Left lung (tissue), 4 donors: ENCODE measurements at regions not wholly inside any gene's neighbourhood (a gene's known extent, or its start where the extent isn't known, plus 50 kb on each side); places are given as distances from the start of the nearest gene placed in this dataset.

Source experiments
- ATAC-seq: fragments of 200-7000 bp; cut with Tn5 transposase; one replicate; pipeline ENCODE4 v1.9.1; 2020; ENCODE audit warnings: moderate library complexity
- DNase-seq, 4 donors: peaks; one replicate each; pipeline ENCODE4 v3.0.0-alpha.2; 2013 to 2020
- H3K27ac ChIP-seq, 2 donors: fragments of 200-600 bp; sonication (generic) in 1 of 2; one replicate each; pipeline versions ENCODE4 v1.5.0 to v1.8.0; 2020 to 2021
- H3K27me3 ChIP-seq, 2 donors: fragments of 200-600 bp; sonication (generic) in 1 of 2; one replicate each; pipeline versions ENCODE4 v1.5.0 to v1.8.0; 2020 to 2021
- H3K36me3 ChIP-seq, 2 donors: fragments of 200-600 bp; sonication (generic) in 1 of 2; one replicate each; pipeline versions ENCODE4 v1.5.0 to v1.8.0; 2020 to 2021
- H3K4me1 ChIP-seq, 2 donors: fragments of 200-600 bp; one replicate each; pipeline ENCODE4 v1.8.0; 2021
- H3K4me3 ChIP-seq, 2 donors: fragments of 200-600 bp; sonication (generic) in 1 of 2; one replicate each; pipeline versions ENCODE4 v1.5.0 to v1.8.0; 2020 to 2021; ENCODE audit warnings: mild to moderate bottlenecking in 1 of 2
- H3K9me3 ChIP-seq, 2 donors: fragments of 200-600 bp; sonication (generic) in 1 of 2; one replicate each; pipeline versions ENCODE4 v1.5.0 to v1.8.0; 2020 to 2021
- CTCF ChIP-seq, 2 donors: fragments of 200-600 bp; sonication (generic) in 1 of 2; IDR thresholded peaks; one replicate each; pipeline versions ENCODE4 v1.5.0 to v1.8.0; 2021; ENCODE audit warnings: antibody characterized with exemption in 2 of 2
- intact Hi-C, 2 donors: fragments of 100-400 bp; cut with DNase I; formaldehyde crosslinking; loops; one replicate each; pipeline versions ENCODE4 v1.11.2 to v1.14.2; 2022
- donor health status: DM: no; HTN: yes; CAD: no.
- donor health status: DM: no; HTN: no; CAD: no.

GRCh38 chrY:10200065-10200464, 672.4 kb downstream of the TSPY10 start:
- no peak for ATAC-seq

More at GRCh38 chrY:10200065-10200464, 672.4 kb downstream of the TSPY10 start:
- H3K4me1 ChIP-seq = no peaks in the 10 kb centered on the region
- H3K36me3 ChIP-seq = no peaks in the 10 kb centered on the region
- no peak overlapping the region for H3K27ac ChIP-seq
- H3K4me3 ChIP-seq = no peak overlapping the region
- DNase-seq = peak in 1 of 4 donors; percentile 71
- intact Hi-C loops = no loop called here
- no peaks in the 10 kb centered on the region for H3K27me3 ChIP-seq
- peaks cover 0 to 56% of the 10 kb centered on the region in 2 donors for H3K9me3 ChIP-seq
- no peak for TF ChIP-seq CTCF (IDR thresholded peaks at IDR 0.05)
